ENCODE measurements at regions not wholly inside any gene's neighbourhood (a gene's known extent, or its start where the extent isn't known, plus 50 kb on each side); places are given as distances from the start of the nearest gene placed in this dataset.

DNA sequence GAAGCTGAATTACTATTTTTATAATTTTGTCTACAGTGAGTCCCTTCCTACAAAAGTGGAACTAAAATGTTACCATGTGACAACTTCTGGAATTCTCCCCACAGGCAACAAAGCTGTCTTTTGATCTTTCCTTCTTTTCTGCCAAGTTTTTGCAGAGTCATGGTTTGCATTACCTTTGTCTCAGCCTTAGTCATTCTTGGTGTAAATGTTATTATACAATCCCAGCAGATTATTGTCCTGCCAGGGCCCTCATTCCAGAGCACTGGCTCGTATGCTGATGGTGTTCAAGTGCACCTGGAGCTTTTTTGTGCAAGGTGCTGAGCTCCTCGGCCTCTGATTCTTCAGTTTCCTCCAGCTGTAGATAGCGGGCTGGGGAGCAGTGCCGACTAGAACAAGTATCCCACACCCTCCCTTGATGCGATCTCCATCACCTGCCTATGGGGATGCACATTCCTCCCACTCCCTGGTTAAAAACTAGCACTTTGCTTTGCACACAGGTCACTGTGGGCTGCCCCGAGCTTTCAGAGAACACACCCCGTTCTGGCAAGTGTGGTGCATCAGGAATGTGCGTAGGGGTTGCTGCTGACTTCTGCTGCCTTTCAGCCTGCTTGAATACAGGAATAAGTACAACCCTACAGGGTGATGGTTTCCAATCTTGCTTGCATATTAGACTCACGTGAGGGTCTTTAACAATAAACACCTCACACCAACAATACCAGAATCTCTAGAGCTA lies 263.6 kb downstream of the RNF144A start (continued):
- TF ChIP-seq GABPB1 (CRISPR knock-in tag; IDR thresholded peaks at IDR 0.05), result no peak
- TF ChIP-seq SMARCA5 (IDR thresholded peaks at IDR 0.05), result no peak
- no peak for TF ChIP-seq POLR2AphosphoS2 (IDR thresholded peaks at IDR 0.05; ENCODE audit: low read length)
- TF ChIP-seq ZC3H8 (IDR thresholded peaks at IDR 0.05), result no peak
- no peak for TF ChIP-seq KLF10 (CRISPR knock-in tag; IDR thresholded peaks at IDR 0.05)
- TF ChIP-seq KDM4B (IDR thresholded peaks at IDR 0.05; ENCODE audit: borderline replicate concordance in 2 of 2, low read depth in 1 of 2), result no peak
- TF ChIP-seq NR1H2 (CRISPR knock-in tag; IDR thresholded peaks at IDR 0.05), result no peak
- TF ChIP-seq MIER1 (IDR thresholded peaks at IDR 0.05; ENCODE audit: low read depth), result no peak
- TF ChIP-seq, protein P1, sequence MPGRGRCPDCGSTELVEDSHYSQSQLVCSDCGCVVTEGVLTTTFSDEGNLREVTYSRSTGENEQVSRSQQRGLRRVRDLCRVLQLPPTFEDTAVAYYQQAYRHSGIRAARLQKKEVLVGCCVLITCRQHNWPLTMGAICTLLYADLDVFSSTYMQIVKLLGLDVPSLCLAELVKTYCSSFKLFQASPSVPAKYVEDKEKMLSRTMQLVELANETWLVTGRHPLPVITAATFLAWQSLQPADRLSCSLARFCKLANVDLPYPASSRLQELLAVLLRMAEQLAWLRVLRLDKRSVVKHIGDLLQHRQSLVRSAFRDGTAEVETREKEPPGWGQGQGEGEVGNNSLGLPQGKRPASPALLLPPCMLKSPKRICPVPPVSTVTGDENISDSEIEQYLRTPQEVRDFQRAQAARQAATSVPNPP (IDR thresholded peaks at IDR 0.05; ENCODE audit: borderline replicate concordance, insufficient read depth, insufficient read length), result no peak
- no peak for TF ChIP-seq FOXK1 (CRISPR knock-in tag; IDR thresholded peaks at IDR 0.05; ENCODE audit: borderline replicate concordance)
- no peak for TF ChIP-seq ZNF764 (CRISPR knock-in tag; IDR thresholded peaks at IDR 0.05; ENCODE audit: low read depth)
- no peak for TF ChIP-seq CHCHD3 (CRISPR knock-in tag; IDR thresholded peaks at IDR 0.05)
- no peak for TF ChIP-seq HDAC6 (IDR thresholded peaks at IDR 0.05; ENCODE audit: low read depth, low read length)
- TF ChIP-seq, protein P2, sequence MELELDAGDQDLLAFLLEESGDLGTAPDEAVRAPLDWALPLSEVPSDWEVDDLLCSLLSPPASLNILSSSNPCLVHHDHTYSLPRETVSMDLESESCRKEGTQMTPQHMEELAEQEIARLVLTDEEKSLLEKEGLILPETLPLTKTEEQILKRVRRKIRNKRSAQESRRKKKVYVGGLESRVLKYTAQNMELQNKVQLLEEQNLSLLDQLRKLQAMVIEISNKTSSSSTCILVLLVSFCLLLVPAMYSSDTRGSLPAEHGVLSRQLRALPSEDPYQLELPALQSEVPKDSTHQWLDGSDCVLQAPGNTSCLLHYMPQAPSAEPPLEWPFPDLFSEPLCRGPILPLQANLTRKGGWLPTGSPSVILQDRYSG (tag; conservative IDR thresholded peaks at IDR 0.05; ENCODE audit: low read depth), result no peak
- TF ChIP-seq SMAD3 (CRISPR knock-in tag; conservative IDR thresholded peaks at IDR 0.05), result no peak
- TF ChIP-seq, protein P3, sequence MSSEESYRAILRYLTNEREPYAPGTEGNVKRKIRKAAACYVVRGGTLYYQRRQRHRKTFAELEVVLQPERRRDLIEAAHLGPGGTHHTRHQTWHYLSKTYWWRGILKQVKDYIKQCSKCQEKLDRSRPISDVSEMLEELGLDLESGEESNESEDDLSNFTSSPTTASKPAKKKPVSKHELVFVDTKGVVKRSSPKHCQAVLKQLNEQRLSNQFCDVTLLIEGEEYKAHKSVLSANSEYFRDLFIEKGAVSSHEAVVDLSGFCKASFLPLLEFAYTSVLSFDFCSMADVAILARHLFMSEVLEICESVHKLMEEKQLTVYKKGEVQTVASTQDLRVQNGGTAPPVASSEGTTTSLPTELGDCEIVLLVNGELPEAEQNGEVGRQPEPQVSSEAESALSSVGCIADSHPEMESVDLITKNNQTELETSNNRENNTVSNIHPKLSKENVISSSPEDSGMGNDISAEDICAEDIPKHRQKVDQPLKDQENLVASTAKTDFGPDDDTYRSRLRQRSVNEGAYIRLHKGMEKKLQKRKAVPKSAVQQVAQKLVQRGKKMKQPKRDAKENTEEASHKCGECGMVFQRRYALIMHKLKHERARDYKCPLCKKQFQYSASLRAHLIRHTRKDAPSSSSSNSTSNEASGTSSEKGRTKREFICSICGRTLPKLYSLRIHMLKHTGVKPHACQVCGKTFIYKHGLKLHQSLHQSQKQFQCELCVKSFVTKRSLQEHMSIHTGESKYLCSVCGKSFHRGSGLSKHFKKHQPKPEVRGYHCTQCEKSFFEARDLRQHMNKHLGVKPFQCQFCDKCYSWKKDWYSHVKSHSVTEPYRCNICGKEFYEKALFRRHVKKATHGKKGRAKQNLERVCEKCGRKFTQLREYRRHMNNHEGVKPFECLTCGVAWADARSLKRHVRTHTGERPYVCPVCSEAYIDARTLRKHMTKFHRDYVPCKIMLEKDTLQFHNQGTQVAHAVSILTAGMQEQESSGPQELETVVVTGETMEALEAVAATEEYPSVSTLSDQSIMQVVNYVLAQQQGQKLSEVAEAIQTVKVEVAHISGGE (CRISPR knock-in tag; IDR thresholded peaks at IDR 0.05), result no peak
- TF ChIP-seq, protein P4, sequence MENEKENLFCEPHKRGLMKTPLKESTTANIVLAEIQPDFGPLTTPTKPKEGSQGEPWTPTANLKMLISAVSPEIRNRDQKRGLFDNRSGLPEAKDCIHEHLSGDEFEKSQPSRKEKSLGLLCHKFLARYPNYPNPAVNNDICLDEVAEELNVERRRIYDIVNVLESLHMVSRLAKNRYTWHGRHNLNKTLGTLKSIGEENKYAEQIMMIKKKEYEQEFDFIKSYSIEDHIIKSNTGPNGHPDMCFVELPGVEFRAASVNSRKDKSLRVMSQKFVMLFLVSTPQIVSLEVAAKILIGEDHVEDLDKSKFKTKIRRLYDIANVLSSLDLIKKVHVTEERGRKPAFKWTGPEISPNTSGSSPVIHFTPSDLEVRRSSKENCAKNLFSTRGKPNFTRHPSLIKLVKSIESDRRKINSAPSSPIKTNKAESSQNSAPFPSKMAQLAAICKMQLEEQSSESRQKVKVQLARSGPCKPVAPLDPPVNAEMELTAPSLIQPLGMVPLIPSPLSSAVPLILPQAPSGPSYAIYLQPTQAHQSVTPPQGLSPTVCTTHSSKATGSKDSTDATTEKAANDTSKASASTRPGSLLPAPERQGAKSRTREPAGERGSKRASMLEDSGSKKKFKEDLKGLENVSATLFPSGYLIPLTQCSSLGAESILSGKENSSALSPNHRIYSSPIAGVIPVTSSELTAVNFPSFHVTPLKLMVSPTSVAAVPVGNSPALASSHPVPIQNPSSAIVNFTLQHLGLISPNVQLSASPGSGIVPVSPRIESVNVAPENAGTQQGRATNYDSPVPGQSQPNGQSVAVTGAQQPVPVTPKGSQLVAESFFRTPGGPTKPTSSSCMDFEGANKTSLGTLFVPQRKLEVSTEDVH (IDR thresholded peaks at IDR 0.05; ENCODE audit: low read depth, partially characterized antibody), result no peak
- TF ChIP-seq ELF1 (tag; IDR thresholded peaks at IDR 0.05), result no peak
- TF ChIP-seq SMAD4 (CRISPR knock-in tag; conservative IDR thresholded peaks at IDR 0.05), result no peak
- TF ChIP-seq MAFK (IDR thresholded peaks at IDR 0.05; ENCODE audit: low read length), result peak; percentile 58; the same call in 1 of the 2 replicates

All from K562 (cell line).